ENCODE measurements at regions not wholly inside any gene's neighbourhood (a gene's known extent, or its start where the extent isn't known, plus 50 kb on each side); places are given as distances from the start of the nearest gene placed in this dataset.

DNA sequence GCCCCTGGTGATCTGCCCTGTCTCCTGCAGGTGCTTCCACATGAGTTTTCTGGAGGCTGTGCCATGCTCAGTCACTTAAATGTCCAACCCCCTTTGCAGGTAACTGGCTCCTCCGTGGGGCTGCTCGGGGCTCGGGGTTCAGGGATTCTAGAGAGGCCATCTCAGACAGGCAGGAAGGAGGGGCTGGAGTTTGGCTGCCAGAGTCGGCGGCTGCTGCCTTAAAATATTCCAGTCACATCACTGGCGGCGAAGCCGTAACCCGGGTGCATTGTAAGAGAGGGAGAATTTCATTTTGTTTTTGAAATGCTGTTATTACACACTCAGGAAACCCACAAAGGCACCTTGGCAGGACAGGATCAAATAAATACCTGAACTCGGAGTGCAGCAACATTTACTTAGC lies 212.9 kb upstream of the PMEPA1 start:
- TF ChIP-seq, protein P1, sequence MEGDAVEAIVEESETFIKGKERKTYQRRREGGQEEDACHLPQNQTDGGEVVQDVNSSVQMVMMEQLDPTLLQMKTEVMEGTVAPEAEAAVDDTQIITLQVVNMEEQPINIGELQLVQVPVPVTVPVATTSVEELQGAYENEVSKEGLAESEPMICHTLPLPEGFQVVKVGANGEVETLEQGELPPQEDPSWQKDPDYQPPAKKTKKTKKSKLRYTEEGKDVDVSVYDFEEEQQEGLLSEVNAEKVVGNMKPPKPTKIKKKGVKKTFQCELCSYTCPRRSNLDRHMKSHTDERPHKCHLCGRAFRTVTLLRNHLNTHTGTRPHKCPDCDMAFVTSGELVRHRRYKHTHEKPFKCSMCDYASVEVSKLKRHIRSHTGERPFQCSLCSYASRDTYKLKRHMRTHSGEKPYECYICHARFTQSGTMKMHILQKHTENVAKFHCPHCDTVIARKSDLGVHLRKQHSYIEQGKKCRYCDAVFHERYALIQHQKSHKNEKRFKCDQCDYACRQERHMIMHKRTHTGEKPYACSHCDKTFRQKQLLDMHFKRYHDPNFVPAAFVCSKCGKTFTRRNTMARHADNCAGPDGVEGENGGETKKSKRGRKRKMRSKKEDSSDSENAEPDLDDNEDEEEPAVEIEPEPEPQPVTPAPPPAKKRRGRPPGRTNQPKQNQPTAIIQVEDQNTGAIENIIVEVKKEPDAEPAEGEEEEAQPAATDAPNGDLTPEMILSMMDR (IDR thresholded peaks at IDR 0.05) = no peak
- TF ChIP-seq POLR2A (IDR thresholded peaks at IDR 0.05) = no peak
